ENCODE measurements at regions not wholly inside any gene's neighbourhood (a gene's known extent, or its start where the extent isn't known, plus 50 kb on each side); places are given as distances from the start of the nearest gene placed in this dataset.

DNA sequence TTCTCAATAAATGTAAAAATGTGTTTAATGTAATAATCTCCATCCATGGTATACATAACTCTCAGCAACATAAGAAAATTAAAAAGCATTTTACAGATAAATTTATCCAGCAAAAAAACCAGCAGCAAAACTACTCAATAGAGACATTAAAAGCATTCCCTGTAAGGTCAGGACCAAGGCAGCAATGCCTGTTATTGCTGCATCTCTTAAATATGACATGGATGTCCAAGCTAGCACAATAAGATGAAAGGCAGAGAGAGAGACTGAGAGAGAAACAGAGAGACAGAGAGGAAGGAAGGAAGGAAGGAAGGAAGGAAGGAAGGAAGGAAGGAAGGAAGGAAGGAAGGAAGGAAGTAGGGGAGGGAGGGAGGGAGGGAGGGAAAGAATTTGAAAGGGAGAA is 289.0 kb upstream of the PAPPA start:
- TF ChIP-seq, protein P1, sequence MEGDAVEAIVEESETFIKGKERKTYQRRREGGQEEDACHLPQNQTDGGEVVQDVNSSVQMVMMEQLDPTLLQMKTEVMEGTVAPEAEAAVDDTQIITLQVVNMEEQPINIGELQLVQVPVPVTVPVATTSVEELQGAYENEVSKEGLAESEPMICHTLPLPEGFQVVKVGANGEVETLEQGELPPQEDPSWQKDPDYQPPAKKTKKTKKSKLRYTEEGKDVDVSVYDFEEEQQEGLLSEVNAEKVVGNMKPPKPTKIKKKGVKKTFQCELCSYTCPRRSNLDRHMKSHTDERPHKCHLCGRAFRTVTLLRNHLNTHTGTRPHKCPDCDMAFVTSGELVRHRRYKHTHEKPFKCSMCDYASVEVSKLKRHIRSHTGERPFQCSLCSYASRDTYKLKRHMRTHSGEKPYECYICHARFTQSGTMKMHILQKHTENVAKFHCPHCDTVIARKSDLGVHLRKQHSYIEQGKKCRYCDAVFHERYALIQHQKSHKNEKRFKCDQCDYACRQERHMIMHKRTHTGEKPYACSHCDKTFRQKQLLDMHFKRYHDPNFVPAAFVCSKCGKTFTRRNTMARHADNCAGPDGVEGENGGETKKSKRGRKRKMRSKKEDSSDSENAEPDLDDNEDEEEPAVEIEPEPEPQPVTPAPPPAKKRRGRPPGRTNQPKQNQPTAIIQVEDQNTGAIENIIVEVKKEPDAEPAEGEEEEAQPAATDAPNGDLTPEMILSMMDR (IDR thresholded peaks at IDR 0.05; ENCODE audit: poor library complexity), result no peak
- no peak for TF ChIP-seq EZH2 (IDR thresholded peaks at IDR 0.05; ENCODE audit: borderline replicate concordance)
- TF ChIP-seq EZH2phosphoT487 (IDR thresholded peaks at IDR 0.05; ENCODE audit: low read depth, severe bottlenecking, unreplicated experiment), result no peak
